Upper lobe of right lung (tissue), 1 donor: ENCODE measurements at regions not wholly inside any gene's neighbourhood (a gene's known extent, or its start where the extent isn't known, plus 50 kb on each side); places are given as distances from the start of the nearest gene placed in this dataset.

Source experiments
- ATAC-seq: fragments of 200-7000 bp; cut with Tn5 transposase; one replicate; pipeline ENCODE4 v1.9.1; 2020; ENCODE audit warnings: mild to moderate bottlenecking, moderate library complexity
- DNase-seq: peaks from one replicate; pipeline ENCODE4 v3.0.0-alpha.2; 2020
- H3K27ac ChIP-seq: fragments of 200-600 bp; one replicate; pipeline ENCODE4 v1.8.0; 2022
- H3K27me3 ChIP-seq: fragments of 200-600 bp; one replicate; pipeline ENCODE4 v1.8.0; 2022; ENCODE audit warnings: mild to moderate bottlenecking
- H3K36me3 ChIP-seq: fragments of 200-600 bp; one replicate; pipeline ENCODE4 v1.8.0; 2022
- H3K4me1 ChIP-seq: fragments of 200-600 bp; one replicate; pipeline ENCODE4 v1.8.0; 2022
- H3K4me3 ChIP-seq: fragments of 200-600 bp; one replicate; pipeline ENCODE4 v1.8.0; 2022; ENCODE audit warnings: mild to moderate bottlenecking
- H3K9me3 ChIP-seq: fragments of 200-600 bp; one replicate; pipeline ENCODE4 v1.8.0; 2022
- CTCF ChIP-seq: fragments of 200-600 bp; IDR thresholded peaks from one replicate; pipeline ENCODE4 v1.8.0; 2022; ENCODE audit warnings: antibody characterized with exemption
- intact Hi-C: fragments of 100-400 bp; cut with DNase I; formaldehyde crosslinking; loops from one replicate; pipeline ENCODE4 v1.11.0; 2022
- donor health status: DM: no; HTN: yes; CAD: no; lungs with severe emphysema.

- H3K27me3 ChIP-seq = peaks cover 6% of the 10 kb centered on the region
- no peak overlapping the region for H3K27ac ChIP-seq
- no peaks in the 10 kb centered on the region for H3K9me3 ChIP-seq
- no peak overlapping the region for H3K4me3 ChIP-seq
- DNase-seq (no peak), ATAC-seq (no peak)
- no peaks in the 10 kb centered on the region for H3K36me3 ChIP-seq
- H3K4me1 ChIP-seq = no peaks in the 10 kb centered on the region
- intact Hi-C loops = no loop called here
- TF ChIP-seq CTCF = no peak
These were observed 584.1 kb downstream of the VRK1 start for GRCh38 chr14:97381309-97381708.

GRCh38 chr14:97382616-97383226 lies 585.5 kb downstream of the VRK1 start:
- no peak for TF ChIP-seq CTCF
- H3K4me3 ChIP-seq = no peak overlapping the region
- no peaks in the 10 kb centered on the region for H3K9me3 ChIP-seq
- ATAC-seq = no peak
- H3K4me1 ChIP-seq = no peaks in the 10 kb centered on the region
- intact Hi-C loops = no loop called here
- no peak overlapping the region for H3K27ac ChIP-seq
- DNase-seq = no peak
- no peaks in the 10 kb centered on the region for H3K27me3 ChIP-seq
- no peaks in the 10 kb centered on the region for H3K36me3 ChIP-seq

- intact Hi-C loops = no loop called here
- no peak for DNase-seq
These were observed 588.5 kb downstream of the VRK1 start for GRCh38 chr14:97385727-97386126.

GRCh38 chr14:97387252-97387874 lies 590.2 kb downstream of the VRK1 start:
- H3K36me3 ChIP-seq = no peaks in the 10 kb centered on the region
- H3K27me3 ChIP-seq = no peaks in the 10 kb centered on the region
- no peak overlapping the region for H3K27ac ChIP-seq
- H3K9me3 ChIP-seq = no peaks in the 10 kb centered on the region
- peaks cover 5% of the 10 kb centered on the region for H3K4me1 ChIP-seq
- no peak overlapping the region for H3K4me3 ChIP-seq
- DNase-seq = no peak
- ATAC-seq = no peak
- intact Hi-C loops = no loop called here
- TF ChIP-seq CTCF = no peak

More at GRCh38 chr14:97385727-97386126, 588.5 kb downstream of the VRK1 start:
- no peak for TF ChIP-seq CTCF
- H3K27ac ChIP-seq = no peak overlapping the region
- no peaks in the 10 kb centered on the region for H3K9me3 ChIP-seq
- peaks cover 4% of the 10 kb centered on the region for H3K4me1 ChIP-seq
- H3K4me3 ChIP-seq = no peak overlapping the region
- no peaks in the 10 kb centered on the region for H3K27me3 ChIP-seq
- no peaks in the 10 kb centered on the region for H3K36me3 ChIP-seq
- ATAC-seq = no peak

GRCh38 chr14:97388408-97388807 lies 591.2 kb downstream of the VRK1 start:
- intact Hi-C loops = no loop called here
- no peak for ATAC-seq
- TF ChIP-seq CTCF = no peak
- DNase-seq = no peak
- Histone ChIP-seq H3K36me3 (no peaks in the 10 kb centered on the region), H3K27me3 (no peaks in the 10 kb centered on the region), H3K4me1 (peaks cover 5% of the 10 kb centered on the region), H3K4me3 (no peak overlapping the region), H3K9me3 (no peaks in the 10 kb centered on the region), H3K27ac (no peak overlapping the region)
